NCI-H1105 treated with DMSO at 0.1 percent for 48 hours (cell line): ENCODE measurements at regions not wholly inside any gene's neighbourhood (a gene's known extent, or its start where the extent isn't known, plus 50 kb on each side); places are given as distances from the start of the nearest gene placed in this dataset.

Experiments
- DNase-seq: peaks from one replicate; lab custom pipeline; 2025; lab: John Stamatoyannopoulos, UW

GRCh38 chr2:121860033-121860757 is 104.7 kb downstream of the TSN start:
- no peak for DNase-seq

- DNase-seq: no peak
These were observed 105.3 kb downstream of the TSN start for GRCh38 chr2:121860758-121861227.

- no peak for DNase-seq
These were observed 106.8 kb downstream of the TSN start for GRCh38 chr2:121862286-121862685.

GRCh38 chr2:121865914-121866313 is 110.5 kb downstream of the TSN start:
- no peak for DNase-seq

- DNase-seq: no peak
These were observed 111.3 kb downstream of the TSN start for GRCh38 chr2:121866789-121867188.

- DNase-seq: no peak
These were observed 113.2 kb downstream of the TSN start for GRCh38 chr2:121868652-121869051.

GRCh38 chr2:121869363-121869762 is 113.9 kb downstream of the TSN start:
- DNase-seq: no peak

- no peak for DNase-seq
These were observed 114.4 kb downstream of the TSN start for GRCh38 chr2:121869873-121870272.

GRCh38 chr2:121872651-121873050 is 117.2 kb downstream of the TSN start:
- DNase-seq: no peak

- no peak for DNase-seq
These were observed 118.4 kb downstream of the TSN start for GRCh38 chr2:121873864-121874263.

GRCh38 chr2:121875585-121876185 is 120.2 kb downstream of the TSN start:
- no peak for DNase-seq

- DNase-seq: no peak
These were observed 121.9 kb downstream of the TSN start for GRCh38 chr2:121877366-121877765.

GRCh38 chr2:121880283-121880682 is 124.8 kb downstream of the TSN start:
- DNase-seq: no peak

- DNase-seq: no peak
These were observed 125.6 kb downstream of the TSN start for GRCh38 chr2:121881038-121881437.

- no peak for DNase-seq
These were observed 126.5 kb downstream of the TSN start for GRCh38 chr2:121881950-121882349.

GRCh38 chr2:121884078-121884477 is 128.6 kb downstream of the TSN start:
- DNase-seq: no peak

GRCh38 chr2:121884511-121884921 is 129.1 kb downstream of the TSN start:
- no peak for DNase-seq

- no peak for DNase-seq
These were observed 130.6 kb downstream of the TSN start for GRCh38 chr2:121886059-121886458.

GRCh38 chr2:121887513-121888188 is 132.2 kb downstream of the TSN start:
- no peak for DNase-seq

- no peak for DNase-seq
These were observed 132.7 kb downstream of the TSN start for GRCh38 chr2:121888189-121888557.

- DNase-seq: no peak
These were observed 134.6 kb downstream of the TSN start for GRCh38 chr2:121890041-121890440.

- DNase-seq: no peak
These were observed 140.5 kb downstream of the TSN start for GRCh38 chr2:121895723-121896571.
